Naive thymus-derived CD8-positive, alpha-beta T cell (primary cell): ENCODE measurements at regions not wholly inside any gene's neighbourhood (a gene's known extent, or its start where the extent isn't known, plus 50 kb on each side); places are given as distances from the start of the nearest gene placed in this dataset.
"Not testable (repeated sequence)": the region's sequence is repeated elsewhere in the genome, so short reads cannot be mapped to it uniquely, and the experiment has no call there.

Experiments
- ATAC-seq, 2 donors: fragments of 150-1000 bp; cut with Tn5 transposase in 1 of 2; sonication (Bioruptor Pico), chemical (Tn5 transposase) in 1 of 2; 1 replicate in 1 of 2; 2 replicates in 1 of 2; pipeline ENCODE4 v1.10.0; 2021; ENCODE audit warnings: mild to moderate bottlenecking in 2 of 2, moderate library complexity in 2 of 2
- POLR2A ChIA-PET: fragments of 350-600 bp; sonication (Branson Sonifier 250); formaldehyde crosslinking; loops from one replicate; lab custom pipeline; 2021; ENCODE audit warnings: antibody characterized with exemption; lab: Charles Lee
- DNase-seq, 10 donors: peaks; one replicate each; pipeline versions ENCODE4 v3.0.0 to v3.0.0-alpha.2; 2020 to 2022
- H3K27ac Mint-ChIP-seq, 10 donors: one replicate each; pipeline ENCODE4 v1.8.0; 2020 to 2022; ENCODE audit warnings: mild to moderate bottlenecking in 10 of 10, mixed read lengths in 10 of 10, moderate library complexity in 4 of 10, inconsistent platforms in 1 of 10
- H3K27me3 Mint-ChIP-seq, 5 donors: one replicate each; pipeline ENCODE4 v1.8.0; 2021 to 2022; ENCODE audit warnings: mixed read lengths in 5 of 5
- H3K36me3 Mint-ChIP-seq, 3 donors: one replicate each; pipeline ENCODE4 v1.8.0; 2020 to 2022; ENCODE audit warnings: mixed read lengths in 3 of 3, mild to moderate bottlenecking in 2 of 3, inconsistent platforms in 1 of 3
- H3K4me1 Mint-ChIP-seq, 4 donors: one replicate each; pipeline ENCODE4 v1.8.0; 2021 to 2022; ENCODE audit warnings: mixed read lengths in 4 of 4
- H3K4me3 Mint-ChIP-seq, 10 donors: one replicate each; pipeline ENCODE4 v1.8.0; 2020 to 2022; ENCODE audit warnings: mild to moderate bottlenecking in 10 of 10, mixed read lengths in 10 of 10, moderate library complexity in 6 of 10, inconsistent platforms in 1 of 10
- H3K9me3 Mint-ChIP-seq, 9 donors: one replicate each; pipeline ENCODE4 v1.8.0; 2020 to 2022; ENCODE audit warnings: mixed read lengths in 9 of 9, mild to moderate bottlenecking in 3 of 9, inconsistent platforms in 1 of 9, moderate library complexity in 1 of 9

DNA sequence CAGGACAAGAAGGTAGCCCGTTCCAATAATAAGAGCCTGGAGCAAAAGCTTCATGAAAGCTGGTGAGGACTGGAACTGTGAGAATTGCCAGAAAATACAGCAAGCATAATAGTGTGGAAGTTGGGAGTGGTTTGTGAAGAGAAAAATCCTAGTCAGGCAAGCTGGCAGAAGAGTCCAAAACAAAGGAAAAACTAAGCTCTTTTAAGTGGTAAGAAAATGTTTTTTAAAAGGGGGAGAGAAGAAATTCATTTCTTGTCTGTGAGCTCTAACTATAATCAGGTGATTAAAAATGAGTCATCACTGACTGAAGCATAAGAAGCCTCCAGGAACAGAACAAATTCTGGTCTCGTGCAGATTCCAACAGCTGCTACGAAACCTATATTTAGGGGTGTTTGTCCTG lies 102.6 kb downstream of the CAAP1 start:
- DNase-seq: no peak
- Mint-ChIP-seq H3K4me1 (no peaks in the 10 kb centered on the region), H3K27ac (no peak overlapping the region), H3K4me3 (no peak overlapping the region), H3K27me3 (peaks cover 0 to 4% (median 0%) of the 10 kb centered on the region in 5 donors), H3K9me3 (peaks cover 0 to 13% (median 5%) of the 10 kb centered on the region in 9 donors), H3K36me3 (peaks cover 0 to 10% (median 2%) of the 10 kb centered on the region in 3 donors)
- ATAC-seq: no peak
- POLR2A ChIA-PET: no interaction called here

DNA sequence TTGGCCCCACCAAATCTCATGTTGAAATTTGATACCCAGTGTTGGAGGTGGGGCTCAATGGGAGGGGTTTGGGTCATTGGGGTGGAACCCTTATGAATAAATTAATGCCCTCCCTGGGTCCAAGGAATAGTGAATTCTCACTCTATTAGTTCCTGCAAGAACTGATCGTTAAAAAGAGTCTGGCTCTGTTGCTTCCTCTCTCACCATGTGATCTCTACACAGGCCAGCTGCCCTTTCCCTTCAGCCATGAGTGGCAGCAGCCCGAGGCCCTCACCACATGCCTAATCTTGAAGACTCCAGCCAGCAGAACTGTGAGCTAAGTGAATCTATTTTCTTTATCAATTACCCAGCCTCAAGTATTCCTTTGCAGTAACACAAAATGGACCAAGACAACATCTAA lies 106.0 kb downstream of the CAAP1 start:
- no peak for ATAC-seq
- Mint-ChIP-seq H3K27ac (no peak overlapping the region), H3K27me3 (peaks cover 0 to 4% (median 3%) of the 10 kb centered on the region in 5 donors), H3K9me3 (no peaks in the 10 kb centered on the region), H3K36me3 (no peaks in the 10 kb centered on the region), H3K4me1 (no peaks in the 10 kb centered on the region), H3K4me3 (no peak overlapping the region)
- POLR2A ChIA-PET: no interaction called here
- no peak for DNase-seq

DNA sequence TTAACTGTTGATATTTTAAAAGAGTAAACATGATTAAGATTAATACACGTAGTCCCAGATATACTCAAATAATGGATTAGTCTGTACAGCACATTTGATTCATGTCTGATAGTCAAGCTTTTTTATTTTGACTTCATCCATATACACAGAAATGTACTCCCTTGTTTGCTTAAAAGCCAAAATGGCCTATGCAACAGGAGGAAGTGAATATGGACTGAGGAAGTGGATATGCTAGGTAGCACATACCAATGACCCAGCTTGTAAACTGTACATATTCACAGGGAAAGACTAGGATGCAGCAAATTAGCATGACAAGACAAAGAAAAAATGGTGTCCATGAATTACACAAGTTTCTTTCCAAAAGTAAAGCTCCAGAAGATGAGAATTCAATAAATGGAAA lies 109.7 kb downstream of the CAAP1 start:
- Mint-ChIP-seq H3K4me1 (no peaks in the 10 kb centered on the region), H3K9me3 (peaks cover 0 to 8% (median 0%) of the 10 kb centered on the region in 9 donors), H3K27me3 (peaks cover 0 to 6% (median 2%) of the 10 kb centered on the region in 5 donors), H3K36me3 (peaks cover 0 to 4% (median 0%) of the 10 kb centered on the region in 3 donors), H3K27ac (no peak overlapping the region), H3K4me3 (no peak overlapping the region)
- DNase-seq (no peak), ATAC-seq (no peak)
- POLR2A ChIA-PET: no interaction called here

DNA sequence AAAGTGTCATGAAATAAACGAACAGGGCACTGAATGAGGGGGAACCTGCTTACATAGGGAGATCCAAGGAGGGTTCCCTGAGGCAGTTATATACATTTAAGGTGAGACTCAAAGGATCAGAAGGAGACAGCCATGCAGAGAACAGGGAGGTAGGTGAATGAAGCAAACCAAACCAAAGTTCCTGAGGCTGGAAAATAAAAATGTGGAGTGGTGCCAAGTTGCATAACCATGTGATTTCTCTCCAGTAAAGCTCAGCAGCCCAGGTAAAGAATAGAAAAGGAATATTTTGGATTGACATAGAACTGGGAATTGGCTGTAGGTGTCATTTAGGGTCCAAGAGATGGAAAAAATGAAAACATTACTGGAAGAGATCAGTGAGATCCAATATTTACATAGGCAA lies 110.7 kb downstream of the CAAP1 start:
- Mint-ChIP-seq H3K27me3 (peaks cover 0 to 6% (median 2%) of the 10 kb centered on the region in 5 donors), H3K36me3 (peaks cover 0 to 4% (median 0%) of the 10 kb centered on the region in 3 donors), H3K9me3 (peaks cover 0 to 8% (median 0%) of the 10 kb centered on the region in 9 donors), H3K4me3 (no peak overlapping the region), H3K27ac (no peak overlapping the region), H3K4me1 (no peaks in the 10 kb centered on the region)
- DNase-seq (no peak), ATAC-seq (no peak)
- POLR2A ChIA-PET: no interaction called here

DNA sequence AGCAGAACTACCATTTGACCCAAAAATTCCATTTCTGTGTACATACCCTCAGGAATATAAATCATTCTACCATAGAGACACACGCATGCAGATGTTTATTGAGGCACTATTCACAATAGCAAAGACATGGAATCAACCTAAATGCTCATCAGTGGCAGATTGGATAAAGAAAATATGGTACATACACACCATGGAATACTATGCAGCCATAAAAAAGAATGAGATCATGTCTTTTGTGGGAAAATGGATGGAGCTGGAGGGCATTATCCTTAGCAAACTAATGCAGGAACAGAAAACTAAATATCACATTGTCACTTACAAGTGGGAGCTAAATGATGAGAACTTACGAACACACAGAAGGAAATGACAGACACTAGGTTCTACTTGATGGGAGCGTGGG lies 112.3 kb downstream of the CAAP1 start:
- H3K27ac Mint-ChIP-seq, H3K4me3 Mint-ChIP-seq, POLR2A ChIA-PET, H3K27me3 Mint-ChIP-seq, ATAC-seq, DNase-seq, H3K36me3 Mint-ChIP-seq, H3K9me3 Mint-ChIP-seq, H3K4me1 Mint-ChIP-seq: not testable (repeated sequence)

DNA sequence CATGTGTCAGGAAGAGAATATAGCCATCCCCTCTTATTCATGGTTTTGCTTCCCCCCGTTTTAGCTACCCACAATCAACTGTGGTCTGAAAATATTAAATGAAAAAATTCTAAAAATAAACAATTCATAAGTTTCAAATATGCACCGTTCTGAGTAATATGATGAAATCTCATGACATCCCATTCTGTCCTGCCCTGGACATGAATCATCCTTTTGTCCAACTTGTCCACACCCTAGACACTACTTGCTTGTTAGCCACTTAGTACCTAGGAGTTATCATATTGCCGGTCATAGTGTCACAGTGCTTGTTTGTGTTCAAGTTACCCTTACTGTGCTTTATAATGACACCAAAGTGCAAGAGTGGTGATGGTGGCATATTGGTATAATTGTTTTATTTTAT lies 113.5 kb downstream of the CAAP1 start:
- Mint-ChIP-seq H3K27ac (no peak overlapping the region), H3K27me3 (peaks cover 0 to 6% (median 2%) of the 10 kb centered on the region in 5 donors), H3K9me3 (peaks cover 0 to 8% (median 0%) of the 10 kb centered on the region in 9 donors), H3K36me3 (peaks cover 0 to 4% (median 0%) of the 10 kb centered on the region in 3 donors), H3K4me3 (no peak overlapping the region), H3K4me1 (no peaks in the 10 kb centered on the region)
- POLR2A ChIA-PET: no interaction called here
- DNase-seq (no peak), ATAC-seq (no peak)

DNA sequence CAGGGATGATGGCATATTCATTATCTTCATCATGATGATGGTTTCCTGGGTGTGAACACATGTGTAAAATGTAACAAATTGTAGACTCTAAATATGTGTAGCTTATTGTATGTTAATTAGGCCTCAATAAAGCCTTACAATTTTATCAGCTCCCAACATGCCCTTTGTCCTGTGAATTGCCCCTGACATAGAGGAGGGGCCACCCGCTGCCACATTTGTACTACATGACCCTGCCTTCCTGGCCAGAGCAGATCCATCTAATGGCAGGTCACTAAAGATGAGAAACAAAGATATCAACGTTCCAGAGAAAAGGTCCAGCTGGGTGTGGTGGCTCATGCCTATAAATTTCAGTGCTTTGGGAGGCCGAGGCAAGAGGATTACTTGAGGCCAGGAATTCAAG lies 117.2 kb downstream of the CAAP1 start:
- no peak for DNase-seq
- Mint-ChIP-seq H3K4me3 (no peak overlapping the region), H3K27me3 (peaks cover 0 to 1% (median under 1%) of the 10 kb centered on the region in 5 donors), H3K36me3 (peaks cover 0 to 10% (median 0%) of the 10 kb centered on the region in 3 donors), H3K27ac (no peak overlapping the region), H3K4me1 (no peaks in the 10 kb centered on the region), H3K9me3 (peaks cover 0 to 7% (median 2%) of the 10 kb centered on the region in 9 donors)
- POLR2A ChIA-PET: no interaction called here
- ATAC-seq: no peak

DNA sequence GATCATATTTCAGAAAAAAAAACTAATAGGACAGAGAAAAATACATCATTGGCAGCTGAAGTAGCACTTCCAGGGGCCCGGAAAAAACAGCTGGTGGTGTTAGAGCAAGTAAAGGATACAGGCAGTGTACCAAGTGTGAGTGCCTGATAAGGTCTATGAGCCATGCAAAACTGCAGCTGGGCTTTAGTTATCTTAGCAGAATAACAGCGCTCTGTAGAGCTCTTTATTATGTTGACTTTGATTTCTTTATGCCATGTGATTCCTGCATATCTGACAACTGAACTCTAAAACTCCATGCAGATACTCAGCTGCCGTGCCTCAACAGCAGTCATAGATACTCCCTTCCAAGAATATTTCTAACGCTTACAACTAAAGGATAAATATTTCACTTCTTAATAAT lies 119.5 kb downstream of the CAAP1 start:
- H3K27me3 Mint-ChIP-seq: peaks cover 0 to 1% (median 0%) of the 10 kb centered on the region in 5 donors
- ATAC-seq (no peak), DNase-seq (no peak)
- H3K9me3 Mint-ChIP-seq: peaks cover 0 to 3% (median 0%) of the 10 kb centered on the region in 9 donors
- peaks cover 0 to 6% (median 0%) of the 10 kb centered on the region in 3 donors for H3K36me3 Mint-ChIP-seq
- H3K27ac Mint-ChIP-seq: no peak overlapping the region
- H3K4me1 Mint-ChIP-seq: no peaks in the 10 kb centered on the region
- H3K4me3 Mint-ChIP-seq: no peak overlapping the region
- POLR2A ChIA-PET: no interaction called here

DNA sequence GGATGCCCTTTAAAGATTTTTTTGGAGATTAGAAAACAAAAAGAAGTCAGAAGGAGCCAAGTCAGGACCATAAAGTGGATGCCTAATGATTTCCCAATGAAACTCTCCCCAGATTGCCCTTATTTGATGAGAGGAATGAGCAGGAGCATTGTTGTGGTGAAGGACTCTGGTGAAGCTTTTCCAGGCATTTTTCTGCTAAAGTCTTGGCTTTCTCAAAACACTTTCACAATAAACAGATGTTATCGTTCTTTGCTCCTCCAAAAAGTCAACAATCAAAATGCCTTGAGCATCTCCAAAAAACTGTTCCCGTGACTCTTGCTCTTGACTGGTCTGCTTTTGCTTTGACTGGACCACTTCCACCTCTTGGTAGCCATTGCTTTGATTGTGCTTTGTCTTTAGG lies 121.8 kb downstream of the CAAP1 start:
- peaks cover 0 to 1% (median 0%) of the 10 kb centered on the region in 5 donors for H3K27me3 Mint-ChIP-seq
- no peak overlapping the region for H3K27ac Mint-ChIP-seq
- H3K4me1 Mint-ChIP-seq: no peaks in the 10 kb centered on the region
- DNase-seq (no peak), ATAC-seq (no peak)
- POLR2A ChIA-PET: no interaction called here
- peaks cover 0 to 6% (median 0%) of the 10 kb centered on the region in 3 donors for H3K36me3 Mint-ChIP-seq
- no peak overlapping the region for H3K4me3 Mint-ChIP-seq
- peaks cover 0 to 3% (median 0%) of the 10 kb centered on the region in 9 donors for H3K9me3 Mint-ChIP-seq

DNA sequence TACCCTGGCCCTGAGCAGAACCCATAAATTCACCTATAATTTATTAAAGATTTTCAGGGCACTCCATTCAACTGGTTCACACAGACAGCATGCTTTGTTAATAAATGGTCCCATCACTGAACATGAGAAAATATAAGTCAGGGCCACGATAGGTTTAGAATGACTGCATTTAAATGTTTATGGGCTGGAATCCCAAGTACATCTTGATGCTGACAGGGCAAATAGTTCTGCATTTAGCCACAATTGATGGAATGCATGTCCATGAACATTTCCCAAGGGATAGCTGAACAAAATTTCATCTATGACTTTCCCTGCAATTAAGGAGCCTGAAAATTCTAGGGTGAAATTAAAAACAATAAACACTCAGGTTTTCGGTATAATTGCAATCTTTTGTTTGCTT lies 124.5 kb downstream of the CAAP1 start:
- POLR2A ChIA-PET: no interaction called here

DNA sequence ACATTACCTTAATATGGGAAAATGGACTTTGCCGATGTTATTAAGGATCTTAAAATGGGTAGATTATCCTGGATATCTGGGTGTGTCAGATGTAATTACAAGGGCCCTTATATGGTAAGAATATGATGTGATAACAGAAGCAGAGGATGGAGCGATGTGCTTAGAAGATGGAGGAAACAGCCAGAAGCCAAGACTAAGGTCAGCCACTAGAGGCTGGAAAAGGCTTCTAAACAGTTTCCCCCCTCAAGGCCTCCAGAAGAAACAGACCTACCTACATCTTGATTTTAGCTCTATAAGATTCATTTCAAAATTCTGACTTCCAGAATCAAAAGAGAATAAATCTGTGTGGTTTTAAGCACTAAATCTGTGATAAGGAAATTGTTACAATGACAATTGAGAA lies 131.9 kb downstream of the CAAP1 start:
- H3K9me3 Mint-ChIP-seq: no peaks in the 10 kb centered on the region
- DNase-seq: no peak
- no peak overlapping the region for H3K4me3 Mint-ChIP-seq
- no peak overlapping the region for H3K27ac Mint-ChIP-seq
- POLR2A ChIA-PET: no interaction called here
- peaks cover 0 to 10% (median 3%) of the 10 kb centered on the region in 5 donors for H3K27me3 Mint-ChIP-seq
- H3K4me1 Mint-ChIP-seq: no peaks in the 10 kb centered on the region
- ATAC-seq: no peak
- no peaks in the 10 kb centered on the region for H3K36me3 Mint-ChIP-seq

More for the DNA sequence above, 124.5 kb downstream of the CAAP1 start:
- Mint-ChIP-seq H3K9me3 (peaks cover 0 to 3% (median 0%) of the 10 kb centered on the region in 9 donors), H3K27ac (no peak overlapping the region), H3K4me3 (no peak overlapping the region), H3K36me3 (peaks cover 0 to 6% (median 0%) of the 10 kb centered on the region in 3 donors), H3K4me1 (no peaks in the 10 kb centered on the region), H3K27me3 (peaks cover 0 to 6% (median 0%) of the 10 kb centered on the region in 5 donors)
- ATAC-seq (no peak), DNase-seq (no peak)

DNA sequence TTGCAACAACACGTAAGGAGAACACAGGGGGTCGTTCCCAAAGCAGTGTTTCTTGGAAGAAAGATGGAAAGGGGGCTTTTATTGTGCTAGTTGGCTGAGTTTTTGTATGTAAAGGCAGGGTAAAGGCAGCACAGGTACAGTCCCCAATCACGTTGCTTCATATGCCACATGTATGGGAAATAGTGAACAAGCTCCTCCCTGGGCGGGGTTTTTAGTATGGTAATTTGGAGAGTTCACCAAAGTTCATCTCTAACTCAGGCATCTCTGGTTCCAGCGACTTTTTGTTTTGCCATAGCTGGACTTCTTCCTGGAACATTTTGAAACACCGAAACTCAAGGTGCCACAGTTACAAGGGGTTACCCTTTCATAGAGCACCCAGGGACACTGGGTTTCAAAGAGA lies 133.9 kb downstream of the CAAP1 start:
- H3K27me3 Mint-ChIP-seq: peaks cover 0 to 8% (median 3%) of the 10 kb centered on the region in 5 donors
- H3K4me1 Mint-ChIP-seq: no peaks in the 10 kb centered on the region
- no peaks in the 10 kb centered on the region for H3K9me3 Mint-ChIP-seq
- POLR2A ChIA-PET: no interaction called here
- H3K36me3 Mint-ChIP-seq: no peaks in the 10 kb centered on the region
- DNase-seq (no peak), ATAC-seq (no peak)
- H3K27ac Mint-ChIP-seq: no peak overlapping the region
- no peak overlapping the region for H3K4me3 Mint-ChIP-seq

DNA sequence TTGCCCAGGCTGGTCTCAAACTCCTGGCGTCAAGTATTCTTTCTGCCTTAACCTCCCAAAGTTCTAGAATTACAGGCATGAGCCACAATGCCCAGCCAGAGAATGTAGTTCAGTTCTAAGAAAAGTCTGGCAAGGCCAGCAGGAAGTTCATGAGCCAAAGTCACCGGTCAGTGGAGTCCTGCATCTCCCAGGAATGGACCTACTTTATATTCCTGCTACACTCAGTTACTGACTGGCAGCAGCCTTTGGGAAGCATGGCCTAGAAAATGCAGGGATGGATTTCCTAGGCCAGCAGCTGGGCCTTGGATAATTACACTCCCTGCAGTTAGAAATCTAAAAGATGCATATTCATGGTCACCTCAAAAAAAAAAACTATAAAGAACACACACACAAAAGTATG lies 135.7 kb downstream of the CAAP1 start:
- no peak overlapping the region for H3K27ac Mint-ChIP-seq
- POLR2A ChIA-PET: no interaction called here

DNA sequence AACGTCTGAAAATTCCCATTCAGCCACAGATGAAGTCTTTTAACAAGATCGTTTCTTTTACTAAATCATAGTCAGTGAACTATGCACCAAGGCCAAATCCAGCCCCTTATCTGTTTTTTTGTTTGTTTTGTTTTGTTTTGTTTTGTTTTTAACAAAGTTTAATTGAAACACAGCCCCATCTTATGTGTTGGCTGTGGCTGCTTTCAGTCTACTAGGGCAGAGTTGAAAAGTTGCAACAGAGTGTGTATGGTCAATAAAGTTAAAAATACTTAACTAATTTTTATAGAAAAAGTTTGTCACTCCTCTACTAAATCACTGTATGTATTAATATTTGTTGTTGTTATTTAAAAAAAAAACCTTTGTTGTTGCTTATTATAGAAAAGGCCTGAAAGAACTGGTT lies 137.1 kb downstream of the CAAP1 start:
- Mint-ChIP-seq H3K27me3 (peaks cover 0 to 5% (median 3%) of the 10 kb centered on the region in 5 donors), H3K4me3 (no peak overlapping the region), H3K36me3 (no peaks in the 10 kb centered on the region), H3K9me3 (peaks cover 0 to 2% (median 0%) of the 10 kb centered on the region in 9 donors), H3K27ac (no peak overlapping the region), H3K4me1 (no peaks in the 10 kb centered on the region)
- POLR2A ChIA-PET: no interaction called here
- DNase-seq: no peak
- no peak for ATAC-seq

More for the DNA sequence above, 135.7 kb downstream of the CAAP1 start:
- DNase-seq (no peak), ATAC-seq (no peak)
- Mint-ChIP-seq H3K27me3 (peaks cover 0 to 5% (median 3%) of the 10 kb centered on the region in 5 donors), H3K36me3 (no peaks in the 10 kb centered on the region), H3K4me1 (no peaks in the 10 kb centered on the region), H3K4me3 (no peak overlapping the region), H3K9me3 (peaks cover 0 to 2% (median 0%) of the 10 kb centered on the region in 9 donors)
